ENCODE measurements at regions not wholly inside any gene's neighbourhood (a gene's known extent, or its start where the extent isn't known, plus 50 kb on each side); places are given as distances from the start of the nearest gene placed in this dataset.

DNA sequence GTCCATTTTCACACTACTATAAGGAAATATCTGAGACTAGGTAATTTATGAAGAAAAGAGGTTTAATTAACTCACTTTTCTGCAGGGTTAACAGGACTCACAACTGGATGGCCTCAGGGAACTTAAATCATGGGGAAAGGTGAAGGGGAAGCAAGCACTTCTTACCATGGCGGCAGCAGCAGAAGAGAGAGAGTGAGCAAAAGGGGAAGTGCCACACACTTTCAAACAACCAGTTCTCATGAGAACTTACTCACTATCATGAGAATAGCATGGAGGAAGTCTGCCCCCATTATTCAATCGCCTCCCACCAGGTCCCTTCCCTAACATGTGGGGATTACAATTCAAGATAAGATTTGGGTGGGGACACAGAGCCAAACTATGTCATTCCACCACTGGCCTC, 55.1 kb upstream of the NETO1 start:
- no peak for DNase-seq

Data from femur (tissue), 1 donor.